ENCODE measurements at regions not wholly inside any gene's neighbourhood (a gene's known extent, or its start where the extent isn't known, plus 50 kb on each side); places are given as distances from the start of the nearest gene placed in this dataset.

GRCh38 chr6:3523966-3524365 is 67.1 kb upstream of the SLC22A23 start:
- ChIA-PET CTCF (no interaction called here), POLR2A (no interaction called here), SMC1A (ENCODE audit: uncharacterized antibody, unreplicated experiment) (interaction anchor here (1.0 kb wide), 1 partner anchor 244 kb away, joined by 3 read pairs; no protein-coding TSS in a partner anchor), RAD21 (ENCODE audit: unreplicated experiment) (no interaction called here)
- Histone ChIP-seq H3K79me2 (ENCODE audit: control insufficient read depth, insufficient read depth, low read length) (no peaks in the 10 kb centered on the region), H3K4me1 (ENCODE audit: control insufficient read depth, insufficient read depth, low read length) (no peaks in the 10 kb centered on the region), H3K9me3 (replicated peaks; ENCODE audit: control insufficient read depth, insufficient read depth, low read length) (no peaks in the 10 kb centered on the region), H2AFZ (ENCODE audit: control insufficient read depth, low read depth, low read length) (no peak overlapping the region), H3K4me2 (ENCODE audit: control insufficient read depth, insufficient read depth) (no peak overlapping the region), H3K9ac (ENCODE audit: control insufficient read depth, insufficient read depth, low read length) (no peak overlapping the region), H3K27me3 (replicated peaks in 1 of 2; ENCODE audit: control insufficient read depth in 2 of 2, insufficient read depth in 2 of 2, low read length in 1 of 2) (no peaks in the 10 kb centered on the region; a peak in 3 of 4 replicates), H3K4me3 (no peak overlapping the region), H3K36me3 (ENCODE audit: control insufficient read depth in 2 of 2, insufficient read depth in 2 of 2, low read length in 1 of 2) (no peaks in the 10 kb centered on the region), H4K20me1 (ENCODE audit: control insufficient read depth, insufficient read depth) (peaks cover 3% of the 10 kb centered on the region; the same call in 1 of the 2 replicates), H3K27ac (ENCODE audit: control insufficient read depth, insufficient read depth) (no peak overlapping the region)
- TF ChIP-seq BCL11A (IDR thresholded peaks at IDR 0.05; ENCODE audit: low read depth, low read length) (no peak), CEBPZ (IDR thresholded peaks at IDR 0.05; ENCODE audit: low read depth, low read length) (no peak), NFYA (IDR thresholded peaks at IDR 0.05; ENCODE audit: borderline replicate concordance, low read depth, low read length) (no peak), SMC3 (IDR thresholded peaks at IDR 0.05; ENCODE audit: borderline replicate concordance, low read length) (no peak), RFX5 (IDR thresholded peaks at IDR 0.05; ENCODE audit: low read depth, low read length) (no peak), POLR2AphosphoS2 (IDR thresholded peaks at IDR 0.05; ENCODE audit: low read depth, low read length) (no peak), TCF7 (IDR thresholded peaks at IDR 0.05; ENCODE audit: borderline replicate concordance) (no peak), RBBP5 (conservative IDR thresholded peaks at IDR 0.05) (no peak), E2F4 (IDR thresholded peaks at IDR 0.05; ENCODE audit: low read depth, low read length) (no peak), HDAC6 (IDR thresholded peaks at IDR 0.05; ENCODE audit: unreplicated experiment) (no peak), ZNF687 (IDR thresholded peaks at IDR 0.05) (no peak), MTA3 (IDR thresholded peaks at IDR 0.05; ENCODE audit: borderline replicate concordance, low read length) (no peak), DPF2 (IDR thresholded peaks at IDR 0.05) (no peak), PML (IDR thresholded peaks at IDR 0.05; ENCODE audit: low read length) (no peak), ZNF24 (IDR thresholded peaks at IDR 0.05) (no peak), FOXK2 (IDR thresholded peaks at IDR 0.05) (no peak), NR2F1 (conservative IDR thresholded peaks at IDR 0.05) (no peak), NBN (IDR thresholded peaks at IDR 0.05) (no peak), BHLHE40 (IDR thresholded peaks at IDR 0.05; ENCODE audit: borderline replicate concordance in 1 of 2, low read depth in 2 of 2, low read length in 1 of 2) (no peak), PAX5 (IDR thresholded peaks at IDR 0.05; ENCODE audit: borderline replicate concordance, low read depth, low read length) (no peak)
- WGBS (ENCODE audit: insufficient coverage, insufficient replicate concordance, low lambda C conversion rate, missing lambda C conversion rate), result 31% methylated on average over 7 of the region's 7 CpGs
- intact Hi-C loops (cut with micrococcal nuclease; ENCODE audit: unreplicated experiment) (no loop called here), in situ Hi-C loops (cut with MboI) (no loop called here)
- BruUV-seq (replicated peaks), result no TSS peak
- ATAC-seq (no peak), DNase-seq (ENCODE audit: low read depth, low spot score) (no peak), FAIRE-seq (no peak)

All from GM12878 (cell line).